ENCODE measurements at regions not wholly inside any gene's neighbourhood (a gene's known extent, or its start where the extent isn't known, plus 50 kb on each side); places are given as distances from the start of the nearest gene placed in this dataset.

DNA sequence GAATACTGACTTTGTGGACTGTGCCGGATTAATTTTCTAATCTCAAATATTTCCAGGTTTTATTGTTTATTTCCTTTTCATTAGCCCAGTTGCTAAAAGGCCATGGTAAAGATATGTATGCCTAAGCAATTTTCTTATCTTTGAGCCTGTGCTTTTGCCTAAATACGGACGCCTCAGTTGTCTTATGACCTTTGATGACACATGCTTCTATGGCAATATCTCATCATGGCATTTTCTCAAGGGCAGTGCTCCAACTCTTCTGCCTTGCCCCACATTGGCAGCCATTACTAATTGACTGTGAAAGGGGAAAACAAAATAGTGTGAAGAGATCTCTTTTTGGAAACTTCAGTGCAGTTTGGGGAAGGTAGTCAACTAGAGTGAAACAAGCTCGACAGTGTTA is 809.6 kb upstream of the NR2F2 start:
- Histone ChIP-seq H3K36me3 (replicated peaks; ENCODE audit: low read depth, low read length) (no peaks in the 10 kb centered on the region), H3K4me1 (ENCODE audit: low read length) (no peaks in the 10 kb centered on the region), H4K20me1 (ENCODE audit: insufficient read depth, low read length) (no peaks in the 10 kb centered on the region), H3K27me3 (ENCODE audit: low read depth, low read length) (no peaks in the 10 kb centered on the region), H3K27ac (ENCODE audit: low read length) (no peak overlapping the region), H3K4me3 (ENCODE audit: low read length) (no peak overlapping the region), H3K9ac (ENCODE audit: low read length) (no peak overlapping the region), H3K9me3 (ENCODE audit: insufficient read depth, low read length) (no peaks in the 10 kb centered on the region), H3K4me2 (ENCODE audit: low read length) (no peak overlapping the region), H3K79me2 (ENCODE audit: low read length) (no peaks in the 10 kb centered on the region), H2AFZ (ENCODE audit: low read depth, low read length) (no peak overlapping the region)
- TF ChIP-seq, protein P1, sequence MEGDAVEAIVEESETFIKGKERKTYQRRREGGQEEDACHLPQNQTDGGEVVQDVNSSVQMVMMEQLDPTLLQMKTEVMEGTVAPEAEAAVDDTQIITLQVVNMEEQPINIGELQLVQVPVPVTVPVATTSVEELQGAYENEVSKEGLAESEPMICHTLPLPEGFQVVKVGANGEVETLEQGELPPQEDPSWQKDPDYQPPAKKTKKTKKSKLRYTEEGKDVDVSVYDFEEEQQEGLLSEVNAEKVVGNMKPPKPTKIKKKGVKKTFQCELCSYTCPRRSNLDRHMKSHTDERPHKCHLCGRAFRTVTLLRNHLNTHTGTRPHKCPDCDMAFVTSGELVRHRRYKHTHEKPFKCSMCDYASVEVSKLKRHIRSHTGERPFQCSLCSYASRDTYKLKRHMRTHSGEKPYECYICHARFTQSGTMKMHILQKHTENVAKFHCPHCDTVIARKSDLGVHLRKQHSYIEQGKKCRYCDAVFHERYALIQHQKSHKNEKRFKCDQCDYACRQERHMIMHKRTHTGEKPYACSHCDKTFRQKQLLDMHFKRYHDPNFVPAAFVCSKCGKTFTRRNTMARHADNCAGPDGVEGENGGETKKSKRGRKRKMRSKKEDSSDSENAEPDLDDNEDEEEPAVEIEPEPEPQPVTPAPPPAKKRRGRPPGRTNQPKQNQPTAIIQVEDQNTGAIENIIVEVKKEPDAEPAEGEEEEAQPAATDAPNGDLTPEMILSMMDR (IDR thresholded peaks at IDR 0.05; ENCODE audit: low read depth, low read length): no peak
- TF ChIP-seq EZH2phosphoT487 (IDR thresholded peaks at IDR 0.05; ENCODE audit: low read depth): no peak

DNA sequence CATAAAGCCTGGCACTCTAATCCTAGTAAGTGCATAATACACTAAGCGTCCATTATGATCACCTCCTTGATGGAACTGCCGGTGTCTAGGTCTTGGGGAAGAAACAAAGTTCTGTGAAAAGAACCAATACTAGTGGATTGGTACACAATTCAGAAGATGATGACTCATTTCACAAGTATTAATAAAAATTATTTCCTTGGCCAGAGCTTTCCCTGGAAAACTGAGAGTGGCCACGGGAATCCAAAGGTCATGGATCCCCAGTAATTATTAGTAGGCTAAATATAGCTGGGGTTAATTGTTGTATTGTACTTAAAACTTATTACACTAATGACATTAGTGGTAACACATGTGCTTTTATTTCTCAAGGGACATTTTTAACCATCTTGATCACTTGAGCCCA is 808.0 kb upstream of the NR2F2 start:
- Histone ChIP-seq H3K36me3 (replicated peaks; ENCODE audit: low read depth, low read length) (no peaks in the 10 kb centered on the region), H3K79me2 (ENCODE audit: low read length) (no peaks in the 10 kb centered on the region), H3K9ac (ENCODE audit: low read length) (no peak overlapping the region), H3K27ac (ENCODE audit: low read length) (no peak overlapping the region), H3K9me3 (ENCODE audit: insufficient read depth, low read length) (no peaks in the 10 kb centered on the region), H3K4me2 (ENCODE audit: low read length) (no peak overlapping the region), H3K4me3 (ENCODE audit: low read length) (no peak overlapping the region), H4K20me1 (ENCODE audit: insufficient read depth, low read length) (no peaks in the 10 kb centered on the region), H3K4me1 (ENCODE audit: low read length) (no peaks in the 10 kb centered on the region), H3K27me3 (ENCODE audit: low read depth, low read length) (no peaks in the 10 kb centered on the region), H2AFZ (ENCODE audit: low read depth, low read length) (no peak overlapping the region)
- TF ChIP-seq, protein P1 (IDR thresholded peaks at IDR 0.05; ENCODE audit: low read depth, low read length): no peak
- TF ChIP-seq EZH2phosphoT487 (IDR thresholded peaks at IDR 0.05; ENCODE audit: low read depth): no peak

DNA sequence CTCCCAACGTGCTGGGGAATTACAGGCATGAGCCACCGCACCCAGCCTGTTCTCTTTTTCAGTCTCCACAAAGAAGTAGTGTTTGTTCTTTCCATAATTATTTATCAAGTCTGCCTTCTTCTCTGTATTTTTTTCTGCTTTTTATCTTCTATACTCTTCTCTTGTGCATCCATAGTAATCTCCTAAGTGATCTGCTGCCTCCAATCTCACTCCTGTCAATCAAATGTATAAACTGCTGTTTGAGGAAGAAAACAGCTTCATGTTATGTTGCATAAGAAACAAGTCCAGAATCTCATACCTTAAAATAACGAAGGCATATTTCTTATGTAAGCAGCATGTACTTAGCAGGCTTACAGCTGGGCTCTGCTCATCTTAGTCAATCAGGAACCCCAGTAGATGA is 801.6 kb upstream of the NR2F2 start:
- H4K20me1 ChIP-seq (ENCODE audit: insufficient read depth, low read length): no peaks in the 10 kb centered on the region
- H3K4me3 ChIP-seq (ENCODE audit: low read length): no peak overlapping the region
- H3K9me3 ChIP-seq (ENCODE audit: insufficient read depth, low read length): no peaks in the 10 kb centered on the region
- no peak overlapping the region for H2AFZ ChIP-seq (ENCODE audit: low read depth, low read length)
- H3K4me2 ChIP-seq (ENCODE audit: low read length): no peak overlapping the region
- TF ChIP-seq EZH2phosphoT487 (IDR thresholded peaks at IDR 0.05; ENCODE audit: low read depth): no peak
- TF ChIP-seq, protein P1 (IDR thresholded peaks at IDR 0.05; ENCODE audit: low read depth, low read length): no peak
- H3K27ac ChIP-seq (ENCODE audit: low read length): no peak overlapping the region
- H3K36me3 ChIP-seq (replicated peaks; ENCODE audit: low read depth, low read length): no peaks in the 10 kb centered on the region
- H3K9ac ChIP-seq (ENCODE audit: low read length): no peak overlapping the region
- H3K4me1 ChIP-seq (ENCODE audit: low read length): no peaks in the 10 kb centered on the region
- H3K27me3 ChIP-seq (ENCODE audit: low read depth, low read length): no peaks in the 10 kb centered on the region
- no peaks in the 10 kb centered on the region for H3K79me2 ChIP-seq (ENCODE audit: low read length)

DNA sequence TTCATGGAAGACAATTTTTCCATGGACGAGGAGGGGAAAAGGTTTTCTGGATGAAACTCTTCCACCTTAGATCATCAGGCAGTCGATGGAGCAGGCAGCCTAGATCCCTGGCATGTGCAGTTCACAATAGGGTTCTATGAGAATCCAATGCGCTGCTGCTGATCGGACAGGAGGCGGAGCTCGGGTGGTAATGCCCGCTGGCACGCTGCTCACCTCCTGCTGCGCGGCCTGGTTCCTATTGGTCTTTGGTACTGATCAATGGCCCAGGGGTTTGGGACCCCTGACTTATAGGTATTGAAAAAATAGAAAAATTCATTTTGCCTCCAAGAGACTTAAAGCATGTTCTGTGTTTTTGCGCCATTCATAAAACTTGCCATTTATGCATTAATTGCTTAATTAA is 793.9 kb upstream of the NR2F2 start:
- Histone ChIP-seq H3K4me3 (ENCODE audit: low read length) (no peak overlapping the region), H4K20me1 (ENCODE audit: insufficient read depth, low read length) (no peaks in the 10 kb centered on the region), H2AFZ (ENCODE audit: low read depth, low read length) (no peak overlapping the region), H3K4me2 (ENCODE audit: low read length) (no peak overlapping the region), H3K79me2 (ENCODE audit: low read length) (no peaks in the 10 kb centered on the region), H3K36me3 (replicated peaks; ENCODE audit: low read depth, low read length) (no peaks in the 10 kb centered on the region), H3K27me3 (ENCODE audit: low read depth, low read length) (no peaks in the 10 kb centered on the region), H3K27ac (ENCODE audit: low read length) (no peak overlapping the region), H3K4me1 (ENCODE audit: low read length) (no peaks in the 10 kb centered on the region), H3K9ac (ENCODE audit: low read length) (no peak overlapping the region), H3K9me3 (ENCODE audit: insufficient read depth, low read length) (no peaks in the 10 kb centered on the region)
- TF ChIP-seq EZH2phosphoT487 (IDR thresholded peaks at IDR 0.05; ENCODE audit: low read depth): no peak
- TF ChIP-seq, protein P1 (IDR thresholded peaks at IDR 0.05; ENCODE audit: low read depth, low read length): no peak

Measured in OCI-LY3 (cell line).